ENCODE measurements at regions not wholly inside any gene's neighbourhood (a gene's known extent, or its start where the extent isn't known, plus 50 kb on each side); places are given as distances from the start of the nearest gene placed in this dataset.
A peak's percentile ranks its signal among the peaks of the same experiment; 100 is the strongest.

- peak; percentile 75 for FAIRE-seq
- DNase-seq (ENCODE audit: low spot score), result no peak
Measured at GRCh38 chr11:95398437-95399112, 167.6 kb upstream of the SESN3 start.

GRCh38 chr11:95392644-95393043 is 161.6 kb upstream of the SESN3 start:
- FAIRE-seq (no peak), DNase-seq (ENCODE audit: low spot score) (no peak)

- DNase-seq (ENCODE audit: low spot score) (no peak), FAIRE-seq (no peak)
Measured at GRCh38 chr11:95389427-95389826, 158.4 kb upstream of the SESN3 start.

- DNase-seq (ENCODE audit: low spot score) (no peak), FAIRE-seq (no peak)
Measured at GRCh38 chr11:95388086-95388485, 157.1 kb upstream of the SESN3 start.

- no peak for DNase-seq (ENCODE audit: low spot score)
- FAIRE-seq, result no peak
Measured at GRCh38 chr11:95387325-95387724, 156.3 kb upstream of the SESN3 start.

GRCh38 chr11:95385577-95385976 is 154.6 kb upstream of the SESN3 start:
- DNase-seq (ENCODE audit: low spot score), result no peak
- FAIRE-seq, result no peak

GRCh38 chr11:95379479-95379878 is 148.5 kb upstream of the SESN3 start:
- FAIRE-seq (no peak), DNase-seq (ENCODE audit: low spot score) (no peak)

- no peak for FAIRE-seq
- no peak for DNase-seq (ENCODE audit: low spot score)
Measured at GRCh38 chr11:95378789-95379188, 147.8 kb upstream of the SESN3 start.

- FAIRE-seq, result no peak
- DNase-seq (ENCODE audit: low spot score), result no peak
Measured at GRCh38 chr11:95378111-95378510, 147.1 kb upstream of the SESN3 start.

GRCh38 chr11:95375886-95376285 is 144.9 kb upstream of the SESN3 start:
- DNase-seq (ENCODE audit: low spot score) (no peak), FAIRE-seq (no peak)

GRCh38 chr11:95375451-95375850 is 144.4 kb upstream of the SESN3 start:
- DNase-seq (ENCODE audit: low spot score) (no peak), FAIRE-seq (no peak)

- DNase-seq (ENCODE audit: low spot score), result no peak
Measured at GRCh38 chr11:95374105-95374504, 143.1 kb upstream of the SESN3 start.

GRCh38 chr11:95373241-95373640 is 142.2 kb upstream of the SESN3 start:
- DNase-seq (ENCODE audit: low spot score), result no peak
- FAIRE-seq, result no peak

More at GRCh38 chr11:95374105-95374504, 143.1 kb upstream of the SESN3 start:
- no peak for FAIRE-seq

GRCh38 chr11:95372097-95372656 is 141.2 kb upstream of the SESN3 start:
- FAIRE-seq (no peak), DNase-seq (ENCODE audit: low spot score) (no peak)

- DNase-seq (ENCODE audit: low spot score), result no peak
- FAIRE-seq, result no peak
Measured at GRCh38 chr11:95371153-95371552, 140.2 kb upstream of the SESN3 start.

- FAIRE-seq (no peak), DNase-seq (ENCODE audit: low spot score) (no peak)
Measured at GRCh38 chr11:95367726-95368125, 136.7 kb upstream of the SESN3 start.

GRCh38 chr11:95365348-95365747 is 134.3 kb upstream of the SESN3 start:
- FAIRE-seq (no peak), DNase-seq (ENCODE audit: low spot score) (no peak)

GRCh38 chr11:95364324-95365295 is 133.6 kb upstream of the SESN3 start:
- FAIRE-seq, result no peak
- peak; percentile 50 for DNase-seq (ENCODE audit: low spot score)

GRCh38 chr11:95363708-95364107 is 132.7 kb upstream of the SESN3 start:
- FAIRE-seq (no peak), DNase-seq (ENCODE audit: low spot score) (no peak)

- no peak for FAIRE-seq
- no peak for DNase-seq (ENCODE audit: low spot score)
Measured at GRCh38 chr11:95363164-95363563, 132.2 kb upstream of the SESN3 start.

- no peak for DNase-seq (ENCODE audit: low spot score)
- no peak for FAIRE-seq
Measured at GRCh38 chr11:95361180-95361579, 130.2 kb upstream of the SESN3 start.

- DNase-seq (ENCODE audit: low spot score), result no peak
- no peak for FAIRE-seq
Measured at GRCh38 chr11:95360377-95361075, 129.5 kb upstream of the SESN3 start.
